Karpas-422 (cell line): ENCODE measurements at regions not wholly inside any gene's neighbourhood (a gene's known extent, or its start where the extent isn't known, plus 50 kb on each side); places are given as distances from the start of the nearest gene placed in this dataset.

Experiments
- DNase-seq: peaks from one replicate; pipeline ENCODE4 v3.0.0-alpha.2; 2015
- H2AFZ ChIP-seq: fragments of 200-600 bp; sonication (generic); 2 replicates; pipeline ENCODE4 v1.6.1; 2014; ENCODE audit warnings: antibody characterized with exemption, low read length, mixed read lengths
- H3K27ac ChIP-seq: fragments of 200-600 bp; sonication (generic); 2 replicates; pipeline ENCODE4 v1.5.1; 2014; ENCODE audit warnings: mild to moderate bottlenecking, low read length, moderate library complexity
- H3K27me3 ChIP-seq: fragments of 200-600 bp; sonication (generic); 2 replicates; pipeline ENCODE4 v1.6.1; 2014; ENCODE audit warnings: low read length, mixed read lengths
- H3K36me3 ChIP-seq: fragments of 200-600 bp; sonication (generic); 2 replicates; pipeline ENCODE4 v1.6.1; 2014; ENCODE audit warnings: low read length, mixed read lengths; ENCODE audit not compliant: insufficient read depth
- H3K4me1 ChIP-seq: fragments of 200-600 bp; sonication (generic); 2 replicates; pipeline ENCODE4 v1.6.1; 2014; ENCODE audit warnings: mild to moderate bottlenecking, low read length, mixed read lengths
- H3K4me2 ChIP-seq: fragments of 200-600 bp; sonication (generic); 2 replicates; pipeline ENCODE4 v1.6.1; 2014; ENCODE audit warnings: low read length, low read depth, mild to moderate bottlenecking; ENCODE audit not compliant: poor library complexity, severe bottlenecking
- H3K4me3 ChIP-seq: fragments of 200-600 bp; sonication (generic); 2 replicates; pipeline ENCODE4 v1.5.1; 2014; ENCODE audit warnings: mild to moderate bottlenecking, antibody characterized with exemption, low read length, mixed read lengths
- H3K79me2 ChIP-seq: fragments of 200-600 bp; sonication (generic); 2 replicates; pipeline ENCODE4 v1.6.1; 2014; ENCODE audit warnings: mild to moderate bottlenecking, low read length, mixed read lengths
- H3K9ac ChIP-seq: fragments of 200-600 bp; sonication (generic); 2 replicates; pipeline ENCODE4 v1.6.0; 2014; ENCODE audit warnings: low read length
- H3K9me2 ChIP-seq: fragments of 200-600 bp; sonication (generic), shearing (Covaris generic); replicated peaks from 2 replicates; pipeline ENCODE4 v1.6.0; 2014; ENCODE audit warnings: mild to moderate bottlenecking, low read length, moderate library complexity; ENCODE audit not compliant: insufficient read depth
- H3K9me3 ChIP-seq: fragments of 300-700, 200-600 bp; sonication (generic); 2 replicates; pipeline ENCODE4 v1.6.1; 2014; ENCODE audit warnings: low read length, mixed read lengths
- H4K20me1 ChIP-seq: fragments of 200-600 bp; sonication (generic); 2 replicates; pipeline ENCODE4 v1.6.1; 2014; ENCODE audit warnings: mild to moderate bottlenecking, antibody characterized with exemption, low read length, low read depth; ENCODE audit not compliant: insufficient read depth

DNA sequence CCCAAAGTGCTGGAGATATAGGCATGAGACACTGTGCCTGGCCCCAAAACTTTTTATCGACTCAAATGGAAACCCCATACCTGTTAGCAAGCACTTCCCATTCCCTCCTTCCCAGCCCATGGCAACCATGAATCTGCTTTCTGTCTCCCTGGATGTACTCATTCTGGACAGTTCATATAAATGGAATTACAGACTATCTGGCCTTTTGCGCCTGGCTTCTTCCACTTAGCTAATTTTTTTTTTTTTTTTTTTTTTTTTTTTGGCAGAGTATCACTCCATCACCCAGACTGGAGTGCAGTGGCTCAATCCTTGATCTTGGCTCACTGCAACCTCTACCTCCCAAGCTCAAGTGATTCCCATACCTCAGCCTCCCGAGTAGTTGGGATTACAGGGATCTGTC is 134.5 kb upstream of the MED13L start:
- Histone ChIP-seq H3K36me3 (no peaks in the 10 kb centered on the region), H3K9me2 (no peaks in the 10 kb centered on the region), H3K27me3 (no peaks in the 10 kb centered on the region), H4K20me1 (no peaks in the 10 kb centered on the region), H3K4me1 (no peaks in the 10 kb centered on the region), H2AFZ (no peak overlapping the region), H3K9ac (no peak overlapping the region), H3K4me3 (no peak overlapping the region), H3K27ac (no peak overlapping the region), H3K9me3 (no peaks in the 10 kb centered on the region), H3K4me2 (no peak overlapping the region), H3K79me2 (no peaks in the 10 kb centered on the region)
- no peak for DNase-seq

DNA sequence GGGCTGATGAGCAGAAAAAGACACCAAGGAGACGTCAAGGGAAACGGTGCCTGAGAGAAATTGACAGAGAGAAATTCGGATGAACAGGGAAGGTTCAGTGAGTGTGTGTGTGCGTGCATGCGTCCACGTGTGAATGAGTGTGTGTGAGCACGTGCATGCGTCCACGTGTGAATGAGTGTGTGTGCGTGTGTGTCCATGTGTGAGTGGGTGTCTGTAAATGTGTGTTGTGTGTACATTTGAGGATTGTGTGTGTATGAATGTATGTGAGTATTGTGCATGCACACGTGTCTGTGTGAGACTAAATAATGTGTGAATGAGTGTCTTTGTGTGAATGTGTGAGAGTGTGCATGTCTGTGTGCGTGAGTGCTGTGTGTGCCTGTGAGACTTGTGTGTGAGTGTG is 137.4 kb upstream of the MED13L start:
- H4K20me1 ChIP-seq: no peaks in the 10 kb centered on the region
- H3K27ac ChIP-seq: no peak overlapping the region
- no peak overlapping the region for H3K4me3 ChIP-seq
- H2AFZ ChIP-seq: no peak overlapping the region
- no peak for DNase-seq
- H3K9ac ChIP-seq: no peak overlapping the region
- H3K79me2 ChIP-seq: no peaks in the 10 kb centered on the region
- H3K27me3 ChIP-seq: no peaks in the 10 kb centered on the region
- H3K4me1 ChIP-seq: no peaks in the 10 kb centered on the region
- no peaks in the 10 kb centered on the region for H3K9me3 ChIP-seq
- no peaks in the 10 kb centered on the region for H3K36me3 ChIP-seq
- H3K9me2 ChIP-seq: no peaks in the 10 kb centered on the region
- H3K4me2 ChIP-seq: no peak overlapping the region

DNA sequence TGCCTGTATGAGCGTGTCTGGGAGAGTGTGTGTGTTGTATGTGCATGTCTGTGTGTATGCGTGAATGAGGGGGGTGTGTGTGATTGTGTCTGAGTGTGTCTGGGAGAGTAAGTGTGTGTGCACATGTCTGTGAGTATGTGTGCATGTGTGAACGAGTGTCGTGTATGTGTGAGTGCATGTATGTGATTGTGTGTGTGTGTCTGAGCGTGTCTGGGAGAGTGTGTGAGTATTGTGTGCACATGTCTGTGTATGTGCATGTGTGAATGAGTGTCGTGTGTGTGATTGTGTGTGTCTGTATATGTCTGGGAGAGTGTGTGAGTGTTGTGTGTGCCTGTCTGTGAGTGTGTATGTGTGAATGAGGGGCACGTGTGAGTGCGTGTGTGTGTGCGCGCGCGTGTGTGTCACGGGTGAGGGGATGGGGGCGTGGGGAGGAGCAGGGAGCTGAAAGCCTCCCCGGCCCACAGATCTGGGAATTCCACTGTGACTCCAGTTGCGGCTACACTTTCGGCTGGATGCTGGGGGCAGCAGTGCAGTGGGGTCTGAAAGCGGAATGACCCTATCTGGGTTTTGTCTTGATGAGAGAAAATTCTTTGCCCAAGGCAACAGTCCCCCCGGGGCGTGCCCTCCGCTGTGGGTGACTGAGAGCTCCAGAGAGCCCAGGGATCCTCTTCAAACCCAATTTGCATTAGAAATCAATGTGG is 138.1 kb upstream of the MED13L start:
- H3K4me1 ChIP-seq: no peaks in the 10 kb centered on the region
- no peaks in the 10 kb centered on the region for H3K9me2 ChIP-seq
- H3K36me3 ChIP-seq: no peaks in the 10 kb centered on the region
- H3K79me2 ChIP-seq: no peaks in the 10 kb centered on the region
- H3K27ac ChIP-seq: no peak overlapping the region
- H3K9me3 ChIP-seq: no peaks in the 10 kb centered on the region
- no peak overlapping the region for H2AFZ ChIP-seq
- no peak overlapping the region for H3K4me3 ChIP-seq
- no peaks in the 10 kb centered on the region for H4K20me1 ChIP-seq
- no peaks in the 10 kb centered on the region for H3K27me3 ChIP-seq
- no peak overlapping the region for H3K4me2 ChIP-seq
- no peak for DNase-seq
- H3K9ac ChIP-seq: no peak overlapping the region

DNA sequence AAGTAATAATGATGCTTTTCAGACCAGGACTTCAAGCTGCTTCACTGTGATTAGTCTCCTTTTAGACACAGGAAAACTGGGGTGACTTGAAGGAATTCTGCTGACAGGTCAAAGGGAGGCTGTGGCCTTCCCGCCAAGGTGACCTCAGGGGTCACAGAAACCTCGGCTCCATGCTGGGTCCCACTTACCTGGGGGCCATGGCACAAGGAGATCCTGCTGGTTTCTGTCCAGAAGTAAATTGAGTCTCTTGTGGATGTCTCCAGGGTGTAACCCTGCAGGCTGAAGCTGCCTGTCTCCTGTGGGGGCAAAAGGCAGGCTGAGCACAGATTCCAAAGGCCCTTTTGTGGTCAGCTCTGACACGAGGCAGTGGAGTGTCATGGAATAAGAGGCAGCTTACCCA is 138.7 kb upstream of the MED13L start:
- H3K79me2 ChIP-seq: no peaks in the 10 kb centered on the region
- no peaks in the 10 kb centered on the region for H4K20me1 ChIP-seq
- H3K9ac ChIP-seq: no peak overlapping the region
- H2AFZ ChIP-seq: no peak overlapping the region
- no peaks in the 10 kb centered on the region for H3K36me3 ChIP-seq
- no peak overlapping the region for H3K27ac ChIP-seq
- H3K4me2 ChIP-seq: no peak overlapping the region
- H3K4me1 ChIP-seq: no peaks in the 10 kb centered on the region
- no peak overlapping the region for H3K4me3 ChIP-seq
- no peaks in the 10 kb centered on the region for H3K9me2 ChIP-seq
- H3K27me3 ChIP-seq: no peaks in the 10 kb centered on the region
- no peaks in the 10 kb centered on the region for H3K9me3 ChIP-seq
- DNase-seq: no peak

DNA sequence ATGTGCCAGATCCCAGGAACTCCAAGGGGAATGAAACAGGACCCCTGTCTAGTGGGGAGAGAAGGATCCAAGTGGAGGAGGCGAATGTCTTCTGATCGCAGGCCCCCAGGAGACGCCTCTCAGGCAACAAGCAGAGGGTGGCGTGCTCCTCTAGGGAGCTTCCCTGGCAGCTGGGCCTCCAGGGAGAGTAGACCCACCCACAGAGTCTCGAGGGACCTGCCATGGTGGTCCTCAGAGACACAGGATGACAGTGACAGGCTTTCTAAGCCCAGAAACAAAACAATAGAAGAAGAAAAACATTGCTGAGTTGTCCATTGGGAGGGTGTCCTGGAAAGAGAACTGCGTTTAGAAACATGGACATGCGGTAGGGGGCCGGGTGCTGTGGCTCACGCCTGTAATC is 140.6 kb upstream of the MAP1LC3B2 start:
- no peaks in the 10 kb centered on the region for H4K20me1 ChIP-seq
- no peaks in the 10 kb centered on the region for H3K4me1 ChIP-seq
- H3K36me3 ChIP-seq: no peaks in the 10 kb centered on the region
- peaks cover 7% of the 10 kb centered on the region; the same call in 1 of the 2 replicates for H3K9me3 ChIP-seq
- H3K79me2 ChIP-seq: no peaks in the 10 kb centered on the region
- no peak overlapping the region for H3K27ac ChIP-seq
- no peak overlapping the region for H3K9ac ChIP-seq
- no peaks in the 10 kb centered on the region for H3K27me3 ChIP-seq
- no peak overlapping the region for H2AFZ ChIP-seq
- no peak overlapping the region for H3K4me3 ChIP-seq
- no peak overlapping the region for H3K4me2 ChIP-seq
- no peaks in the 10 kb centered on the region for H3K9me2 ChIP-seq
- DNase-seq: no peak

DNA sequence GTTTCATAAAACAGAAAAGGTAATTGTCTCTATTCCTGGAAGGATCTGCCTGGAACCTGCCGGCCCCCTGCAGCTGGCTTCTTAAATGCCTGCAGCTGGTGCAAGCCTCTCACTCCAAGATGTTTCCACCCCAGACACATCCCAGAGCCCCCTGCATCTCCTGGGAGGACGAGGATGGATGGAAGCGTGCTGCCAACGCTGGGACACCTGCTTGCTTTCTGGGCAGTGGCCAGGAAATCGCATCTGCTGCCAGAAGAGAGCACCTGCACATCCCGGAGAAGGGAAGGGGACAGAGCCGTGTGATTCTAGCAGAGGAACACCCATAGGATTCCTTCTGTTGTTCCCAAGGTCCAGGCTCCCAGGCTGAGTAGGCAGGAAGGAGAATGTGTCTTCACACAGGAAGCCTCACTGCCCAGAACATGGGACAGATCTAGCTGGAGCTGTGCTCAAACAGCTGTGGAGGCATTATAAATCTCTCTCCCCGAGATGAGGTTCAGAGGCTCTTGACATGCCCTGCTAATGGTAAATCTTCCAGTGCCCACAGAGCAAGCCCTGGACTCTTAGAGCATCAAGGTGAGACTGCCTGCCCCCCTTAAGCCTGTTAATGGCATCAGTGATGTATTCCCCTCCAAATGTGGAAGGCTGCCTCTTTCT is 138.8 kb upstream of the MAP1LC3B2 start:
- DNase-seq: no peak
- no peak overlapping the region for H3K4me3 ChIP-seq
- H3K4me2 ChIP-seq: no peak overlapping the region
- H3K9me3 ChIP-seq: peaks cover 7% of the 10 kb centered on the region; the same call in 1 of the 2 replicates
- no peak overlapping the region for H3K9ac ChIP-seq
- no peak overlapping the region for H3K27ac ChIP-seq
- no peaks in the 10 kb centered on the region for H3K27me3 ChIP-seq
- no peaks in the 10 kb centered on the region for H3K4me1 ChIP-seq
- H3K9me2 ChIP-seq: no peaks in the 10 kb centered on the region
- no peaks in the 10 kb centered on the region for H3K79me2 ChIP-seq
- H2AFZ ChIP-seq: no peak overlapping the region
- H4K20me1 ChIP-seq: no peaks in the 10 kb centered on the region
- no peaks in the 10 kb centered on the region for H3K36me3 ChIP-seq

DNA sequence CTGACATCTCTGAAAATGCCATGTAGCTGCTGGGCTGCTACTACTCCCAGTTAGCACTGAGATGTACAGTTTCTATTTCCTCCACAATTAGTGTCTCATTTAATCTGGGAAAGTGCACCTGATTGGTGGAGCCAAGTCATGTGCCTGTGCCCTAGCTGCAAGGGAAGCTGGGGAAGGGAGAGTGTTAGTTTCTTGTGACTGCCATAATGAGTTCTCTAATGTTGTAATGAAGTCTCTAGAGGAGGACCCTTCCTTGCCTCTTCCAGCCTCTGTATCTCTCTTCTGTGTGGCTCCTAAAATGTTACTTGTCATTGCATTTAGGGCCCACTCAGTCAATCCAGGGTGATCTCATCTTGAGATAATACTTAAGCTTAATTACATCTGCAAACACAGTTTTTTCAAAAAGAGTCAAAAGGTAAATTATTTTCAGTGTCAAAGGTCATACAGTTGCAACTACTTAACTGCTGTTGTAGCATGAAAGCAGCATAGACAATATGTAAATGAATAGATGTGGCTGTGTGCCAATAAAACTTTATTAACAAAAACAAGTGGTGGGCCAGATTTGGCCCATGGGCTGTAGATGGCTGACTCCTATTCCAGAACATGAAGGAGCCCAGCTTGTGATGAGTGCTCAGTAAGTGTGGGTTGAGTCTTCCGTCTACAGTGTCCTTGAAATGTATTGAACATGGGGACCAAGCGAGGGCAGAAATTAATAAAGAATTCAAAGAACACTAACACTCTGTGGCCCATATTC is 137.2 kb upstream of the MAP1LC3B2 start:
- no peak for DNase-seq
- Histone ChIP-seq H3K27me3 (no peaks in the 10 kb centered on the region), H3K4me3 (no peak overlapping the region), H4K20me1 (no peaks in the 10 kb centered on the region), H3K9me2 (no peaks in the 10 kb centered on the region), H3K9ac (no peak overlapping the region), H3K27ac (no peak overlapping the region), H3K4me1 (no peaks in the 10 kb centered on the region), H3K9me3 (peaks cover 7% of the 10 kb centered on the region; the same call in 1 of the 2 replicates), H2AFZ (no peak overlapping the region), H3K79me2 (no peaks in the 10 kb centered on the region), H3K36me3 (no peaks in the 10 kb centered on the region), H3K4me2 (no peak overlapping the region)

DNA sequence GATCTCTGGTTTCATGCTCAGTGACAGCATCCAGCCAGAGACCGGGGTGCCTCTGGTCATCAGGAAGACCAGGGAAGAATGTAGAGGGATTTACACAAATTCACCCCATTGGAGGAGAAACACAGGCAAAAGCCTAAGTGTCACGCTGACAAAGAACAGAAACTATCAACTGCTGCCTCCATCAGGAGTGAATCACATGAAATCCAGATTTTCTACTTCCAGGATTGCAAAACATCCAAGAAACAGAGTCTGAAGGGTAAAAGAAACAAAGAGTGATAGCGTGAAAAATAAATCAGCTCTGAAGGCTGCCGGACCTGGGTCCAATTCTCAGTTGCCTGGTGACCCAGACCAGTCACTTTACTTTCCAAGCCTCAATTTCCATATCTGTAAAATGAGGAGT is 136.1 kb upstream of the MAP1LC3B2 start:
- peaks cover 7% of the 10 kb centered on the region; the same call in 1 of the 2 replicates for H3K9me3 ChIP-seq
- no peaks in the 10 kb centered on the region for H3K27me3 ChIP-seq
- no peak overlapping the region for H2AFZ ChIP-seq
- no peak overlapping the region for H3K4me2 ChIP-seq
- DNase-seq: no peak
- no peaks in the 10 kb centered on the region for H4K20me1 ChIP-seq
- H3K4me3 ChIP-seq: no peak overlapping the region
- H3K9me2 ChIP-seq: no peaks in the 10 kb centered on the region
- no peaks in the 10 kb centered on the region for H3K36me3 ChIP-seq
- H3K27ac ChIP-seq: no peak overlapping the region
- no peaks in the 10 kb centered on the region for H3K4me1 ChIP-seq
- no peaks in the 10 kb centered on the region for H3K79me2 ChIP-seq
- no peak overlapping the region for H3K9ac ChIP-seq
